HG02981 (cell line): ENCODE measurements at regions not wholly inside any gene's neighbourhood (a gene's known extent, or its start where the extent isn't known, plus 50 kb on each side); places are given as distances from the start of the nearest gene placed in this dataset.

ENCODE experiments used
- ATAC-seq: cut with Tn5 transposase; IDR thresholded peaks from one replicate; pipeline ENCODE4 v1.9.1; 2021; ENCODE audit warnings: mild to moderate bottlenecking, moderate library complexity; ENCODE audit not compliant: unreplicated experiment

- ATAC-seq = no peak
Measured at GRCh38 chr4:128338634-128339355, 51.2 kb upstream of the PGRMC2 start.

- no peak for ATAC-seq
Measured at GRCh38 chr4:128337863-128338262, 50.2 kb upstream of the PGRMC2 start.
